ENCODE measurements at regions not wholly inside any gene's neighbourhood (a gene's known extent, or its start where the extent isn't known, plus 50 kb on each side); places are given as distances from the start of the nearest gene placed in this dataset.
"Not testable (repeated sequence)": the region's sequence is repeated elsewhere in the genome, so short reads cannot be mapped to it uniquely, and the experiment has no call there.

GRCh38 chr16:47816511-47816910, 339.3 kb downstream of the ABCC12 start:
- no peak for FAIRE-seq
- no peak for DNase-seq (ENCODE audit: insufficient read length, low spot score)

DNA sequence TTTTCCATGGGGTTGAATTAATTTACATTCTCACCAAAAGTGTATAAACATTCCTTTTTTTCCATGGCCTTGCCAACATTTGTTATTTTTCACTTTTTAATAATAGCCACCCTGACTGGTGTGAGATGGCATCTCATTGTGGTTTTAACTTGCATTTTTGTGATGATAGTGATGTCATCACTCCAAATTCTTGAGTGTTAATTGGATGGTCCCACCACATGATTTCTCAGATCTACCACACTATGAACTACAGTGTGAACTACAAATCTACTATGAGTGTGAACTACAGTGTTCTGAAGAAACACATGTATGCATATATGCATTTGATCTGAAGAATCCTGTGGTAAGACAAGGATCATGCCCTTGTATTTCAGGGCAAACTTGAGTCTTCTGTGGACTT, 340.1 kb downstream of the ABCC12 start:
- DNase-seq (ENCODE audit: insufficient read length, low spot score) = no peak
- FAIRE-seq = no peak

DNA sequence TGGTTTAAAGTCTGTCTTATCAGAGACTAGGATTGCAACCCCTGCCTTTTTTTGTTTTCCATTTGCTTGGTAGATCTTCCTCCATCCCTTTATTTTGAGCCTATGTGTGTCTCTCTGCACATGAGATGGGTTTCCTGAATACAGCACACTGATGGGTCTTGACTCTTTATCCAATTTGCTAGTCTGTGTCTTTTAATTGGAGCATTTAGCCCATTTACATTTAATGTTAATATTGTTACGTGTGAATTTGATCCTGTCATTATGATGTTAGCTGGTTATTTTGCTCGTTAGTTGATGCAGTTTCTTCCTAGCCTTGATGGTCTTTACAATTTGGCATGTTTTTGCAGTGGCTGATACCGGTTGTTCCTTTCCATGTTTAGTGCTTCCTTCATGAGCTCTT, 344.0 kb downstream of the ABCC12 start:
- not testable (repeated sequence) for FAIRE-seq; DNase-seq (ENCODE audit: insufficient read length, low spot score)

- no peak for FAIRE-seq
Observed at GRCh38 chr16:47806309-47806847, 345.2 kb downstream of the PHKB start.

DNA sequence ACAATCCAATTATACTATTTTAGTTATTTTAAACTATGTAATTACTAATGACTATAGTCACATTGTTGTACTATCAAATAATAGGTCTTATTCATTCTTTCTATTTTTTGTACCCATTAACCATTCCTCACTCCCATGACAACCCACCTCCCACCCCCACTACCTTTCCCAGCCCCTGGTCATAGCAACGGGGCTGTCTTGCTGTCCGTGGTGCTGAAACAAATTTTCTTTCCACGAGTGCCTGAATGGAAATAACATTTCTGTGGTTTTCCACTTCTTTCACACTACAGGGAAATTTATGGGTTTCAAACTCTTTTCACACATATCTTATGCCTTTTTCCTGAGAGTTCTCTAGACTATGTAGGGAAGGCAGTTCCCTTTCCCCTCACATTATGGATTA, 326.6 kb downstream of the PHKB start:
- no peak for FAIRE-seq
- no peak for DNase-seq (ENCODE audit: insufficient read length, low spot score)

More at GRCh38 chr16:47806309-47806847, 345.2 kb downstream of the PHKB start:
- no peak for DNase-seq (ENCODE audit: insufficient read length, low spot score)

- DNase-seq (ENCODE audit: insufficient read length, low spot score) (no peak), FAIRE-seq (no peak)
Observed at GRCh38 chr16:47781673-47782072, 320.5 kb downstream of the PHKB start.

DNA sequence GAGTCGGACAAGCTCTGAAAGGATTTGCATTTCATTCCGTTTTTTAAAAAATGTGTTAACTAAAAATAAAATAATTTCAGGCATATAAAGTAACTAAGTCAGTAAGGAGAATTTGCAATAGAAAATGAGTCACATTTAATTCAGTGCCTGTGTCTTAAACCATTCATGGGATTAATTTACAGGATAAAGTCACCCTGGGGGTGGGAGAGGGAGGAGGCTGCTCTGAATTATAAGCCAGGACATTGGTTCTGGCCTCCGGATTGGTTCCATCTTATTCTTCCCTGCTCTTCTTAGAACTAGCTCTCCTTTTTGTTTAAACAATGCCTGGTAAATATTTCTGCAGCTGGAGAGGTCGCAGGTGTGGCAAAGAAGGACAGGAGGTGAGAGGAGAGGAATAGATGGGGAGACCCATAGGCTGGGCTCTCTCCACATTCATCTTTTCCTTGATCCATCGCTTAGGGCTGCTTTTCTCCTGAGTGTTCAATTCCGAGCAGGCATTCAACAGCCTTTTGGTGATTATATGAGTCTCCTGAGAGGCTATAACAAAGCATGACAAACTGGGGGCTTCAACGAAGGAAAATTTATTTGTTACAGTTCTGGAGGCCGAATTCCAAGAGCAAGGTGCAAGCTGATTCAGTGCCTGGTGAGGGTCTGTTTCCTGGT, 319.2 kb downstream of the PHKB start:
- FAIRE-seq = no peak
- no peak for DNase-seq (ENCODE audit: insufficient read length, low spot score)

GRCh38 chr16:47779201-47780016, 318.3 kb downstream of the PHKB start:
- FAIRE-seq = no peak

GRCh38 chr16:47778106-47778801, 317.1 kb downstream of the PHKB start:
- DNase-seq (ENCODE audit: insufficient read length, low spot score) (no peak), FAIRE-seq (no peak)

More at GRCh38 chr16:47779201-47780016, 318.3 kb downstream of the PHKB start:
- DNase-seq (ENCODE audit: insufficient read length, low spot score) = peak; percentile 9

GRCh38 chr16:47777220-47777619, 316.1 kb downstream of the PHKB start:
- DNase-seq (ENCODE audit: insufficient read length, low spot score) = no peak
- FAIRE-seq = no peak

DNA sequence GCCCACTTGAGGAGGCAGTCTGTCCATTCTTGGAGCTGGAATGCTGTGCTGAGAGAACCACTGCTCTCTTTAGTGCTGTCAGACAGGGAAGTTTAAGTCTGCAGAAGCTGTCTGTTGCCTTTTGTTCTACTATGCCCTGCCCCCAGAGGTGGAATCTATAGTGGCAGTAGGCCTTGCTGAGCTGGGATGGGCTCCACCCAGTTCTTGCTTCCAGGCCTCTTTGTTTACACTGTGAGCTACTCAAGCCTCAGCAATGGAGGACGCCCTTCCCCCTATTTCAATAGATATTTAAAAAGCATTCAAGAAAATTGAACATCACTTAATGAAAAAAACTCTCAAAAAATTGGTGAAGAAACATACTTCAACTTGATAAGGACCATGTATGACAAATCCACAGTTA, 313.5 kb downstream of the PHKB start:
- DNase-seq (ENCODE audit: insufficient read length, low spot score) = no peak
- FAIRE-seq = no peak

GRCh38 chr16:47753659-47754058, 292.5 kb downstream of the PHKB start:
- no peak for DNase-seq (ENCODE audit: insufficient read length, low spot score)
- FAIRE-seq = no peak

All from GM19239 (cell line).